GM12878 (cell line): ENCODE measurements at regions not wholly inside any gene's neighbourhood (a gene's known extent, or its start where the extent isn't known, plus 50 kb on each side); places are given as distances from the start of the nearest gene placed in this dataset.
"Not testable (repeated sequence)": the region's sequence is repeated elsewhere in the genome, so short reads cannot be mapped to it uniquely, and the experiment has no call there.

ENCODE experiments used
- ATAC-seq: fragments of 200-7000 bp; cut with Tn5 transposase; 3 replicates; pipeline ENCODE4 v1.9.1; 2020; ENCODE audit warnings: mild to moderate bottlenecking, moderate library complexity
- BruUV-seq: library from RNA; stranded (reverse); fragments of 400-500 nt; replicated peaks from 2 replicates; lab custom pipeline; 2021; lab: Mats Ljungman, UMichigan
- CTCF ChIA-PET: fragments of 300-600 bp; sonication (Branson Sonifier 250); formaldehyde crosslinking; extraction: SDS; loops from one replicate; lab custom pipeline; 2021; ENCODE audit warnings: inconsistent platforms; lab: Yijun Ruan, JAX
- POLR2A ChIA-PET: fragments of 350-600 bp; formaldehyde crosslinking; extraction: SDS; loops from one replicate; lab custom pipeline; 2021; ENCODE audit warnings: inconsistent platforms; lab: Charles Lee
- RAD21 ChIA-PET: fragments of 300-600 bp; sonication (Branson Sonifier 250); formaldehyde crosslinking; loops from one replicate; lab custom pipeline; 2023; ENCODE audit warnings: antibody characterized with exemption; ENCODE audit not compliant: unreplicated experiment; lab: Charles Lee
- SMC1A ChIA-PET: fragments of 300-600 bp; sonication (Branson Sonifier 250); formaldehyde crosslinking; loops from one replicate; lab custom pipeline; 2023; ENCODE audit not compliant: unreplicated experiment, uncharacterized antibody; lab: Charles Lee
- DNase-seq: peaks from one replicate; pipeline ENCODE4 v3.0.0-alpha.2; 2011; ENCODE audit warnings: low read depth, low spot score
- FAIRE-seq: peaks from 3 replicates; lab custom pipeline; 2011; peaks lifted over from hg19 to GRCh38; lab: Jason Lieb, UNC
- H2AFZ ChIP-seq: 2 replicates; pipeline ENCODE4 v1.6.0; 2011; ENCODE audit warnings: low read depth, low read length, control low read depth; ENCODE audit not compliant: control insufficient read depth
- H3K27ac ChIP-seq: 2 replicates; pipeline ENCODE4 v1.5.1; 2011; ENCODE audit warnings: control low read depth; ENCODE audit not compliant: control insufficient read depth, insufficient read depth
- H3K27me3 ChIP-seq, 2 experiments: replicated peaks in 1 of 2; 2 replicates each; pipeline versions ENCODE4 v1.6.0 to v1.6.1; 2011; ENCODE audit warnings: low read length in 1 of 2; ENCODE audit not compliant: control insufficient read depth in 2 of 2, insufficient read depth in 2 of 2
- H3K36me3 ChIP-seq, 2 experiments: 2 replicates each; pipeline ENCODE4 v1.5.1; 2011; ENCODE audit warnings: low read length in 1 of 2; ENCODE audit not compliant: control insufficient read depth in 2 of 2, insufficient read depth in 2 of 2
- H3K4me1 ChIP-seq: 2 replicates; pipeline ENCODE4 v1.6.1; 2011; ENCODE audit warnings: mild to moderate bottlenecking, low read length, moderate library complexity, mixed read lengths; ENCODE audit not compliant: control insufficient read depth, insufficient read depth
- H3K4me2 ChIP-seq: 2 replicates; pipeline ENCODE4 v1.6.0; 2011; ENCODE audit warnings: control low read depth; ENCODE audit not compliant: control insufficient read depth, insufficient read depth
- H3K4me3 ChIP-seq: fragments of 200-600 bp; sonication (generic); 2 replicates; pipeline ENCODE4 v1.5.1; 2016
- H3K79me2 ChIP-seq: 2 replicates; pipeline ENCODE4 v1.6.0; 2011; ENCODE audit warnings: low read length; ENCODE audit not compliant: control insufficient read depth, insufficient read depth
- H3K9ac ChIP-seq: 2 replicates; pipeline ENCODE4 v1.8.0; 2011; ENCODE audit warnings: low read length, control low read depth, mixed read lengths; ENCODE audit not compliant: control insufficient read depth, insufficient read depth
- H3K9me3 ChIP-seq: replicated peaks from 3 replicates; pipeline ENCODE4 v1.5.1; 2011; ENCODE audit warnings: mild to moderate bottlenecking, low read length; ENCODE audit not compliant: control insufficient read depth, insufficient read depth
- H4K20me1 ChIP-seq: 2 replicates; pipeline ENCODE4 v1.6.0; 2011; ENCODE audit not compliant: control insufficient read depth, insufficient read depth
- BACH1 ChIP-seq: fragments of 450-650 bp; IDR thresholded peaks from 2 replicates; pipeline ENCODE4 v1.6.1; 2017; ENCODE audit warnings: mild to moderate bottlenecking, borderline replicate concordance
- BCL11A ChIP-seq: IDR thresholded peaks from 2 replicates; pipeline ENCODE4 v1.6.1; 2011; ENCODE audit warnings: low read depth, low read length
- CBFB ChIP-seq: IDR thresholded peaks from 2 replicates; pipeline ENCODE4 v1.6.1; 2016; ENCODE audit warnings: antibody characterized with exemption, low read depth
- CHD1 ChIP-seq: IDR thresholded peaks from 2 replicates; pipeline ENCODE4 v1.6.1; 2012; ENCODE audit warnings: low read depth, low read length, improper control_type of control experiment
- E2F4 ChIP-seq: IDR thresholded peaks from 2 replicates; pipeline ENCODE4 v1.6.1; 2012; ENCODE audit warnings: low read depth, low read length, improper control_type of control experiment
- LARP7 ChIP-seq: fragments of 450-650 bp; IDR thresholded peaks from 2 replicates; pipeline ENCODE4 v1.6.1; 2017; ENCODE audit warnings: mild to moderate bottlenecking
- MEF2A ChIP-seq: IDR thresholded peaks from 2 replicates; pipeline ENCODE4 v1.6.1; 2011; ENCODE audit warnings: low read depth, mild to moderate bottlenecking, low read length, moderate library complexity; ENCODE audit not compliant: insufficient read depth
- NFIC ChIP-seq: IDR thresholded peaks from 2 replicates; pipeline ENCODE4 v1.6.1; 2012; ENCODE audit warnings: low read depth, mild to moderate bottlenecking, inconsistent platforms, low read length, moderate library complexity
- SUZ12 ChIP-seq: fragments of 200-600 bp; sonication (generic); IDR thresholded peaks from one replicate; pipeline ENCODE4 v1.6.1; 2018; ENCODE audit warnings: antibody characterized with exemption, mild to moderate bottlenecking; ENCODE audit not compliant: unreplicated experiment
- ZBED1 ChIP-seq: IDR thresholded peaks from 2 replicates; pipeline ENCODE4 v1.6.1; 2016; ENCODE audit warnings: borderline replicate concordance
- WGBS: methylation state at CpG from one replicate; pipeline ENCODE4 v1.1.6; 2016; ENCODE audit warnings: low lambda C conversion rate; ENCODE audit not compliant: insufficient replicate concordance, insufficient coverage; ENCODE audit errors: missing lambda C conversion rate; 5-methylcytosine and 5-hydroxymethylcytosine counted together
- in situ Hi-C: fragments of 300-500 bp; cut with MboI; formaldehyde crosslinking; loops from 9 replicates; pipeline ENCODE4 v1.14.3; 2018; ENCODE audit warnings: mixed read lengths
- intact Hi-C: fragments of 100-400 bp; cut with micrococcal nuclease; formaldehyde crosslinking; loops from one replicate; pipeline ENCODE4 v1.14.2; 2022; ENCODE audit not compliant: unreplicated experiment

DNA sequence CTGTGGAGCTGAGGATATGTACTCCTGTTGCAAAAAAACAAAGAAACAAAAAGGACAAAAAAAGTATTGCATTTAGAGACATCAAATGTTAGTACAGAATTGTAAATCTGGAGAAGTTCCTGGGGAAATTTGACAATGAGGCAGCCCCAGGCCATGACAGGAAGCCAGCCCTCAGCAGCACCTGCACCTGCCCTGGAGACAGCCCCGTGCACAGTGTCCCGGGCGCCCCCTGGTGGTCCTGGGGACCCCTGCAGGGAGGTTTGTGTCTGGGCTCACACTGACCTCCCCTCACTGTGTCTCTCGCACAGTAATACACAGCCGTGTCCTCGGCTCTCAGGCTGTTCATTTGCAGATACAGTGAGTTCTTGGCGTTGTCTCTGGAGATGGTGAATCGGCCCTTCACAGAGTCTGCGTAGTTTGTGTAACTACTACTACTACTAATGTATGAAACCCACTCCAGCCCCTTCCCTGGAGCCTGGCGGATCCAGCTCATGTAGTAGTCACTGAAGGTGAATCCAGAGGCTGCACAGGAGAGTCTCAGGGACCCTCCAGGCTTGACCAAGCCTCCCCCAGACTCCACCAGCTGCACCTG lies 590.1 kb downstream of the TMEM121 start:
- ATAC-seq, H3K4me2 ChIP-seq, H3K36me3 ChIP-seq, intact Hi-C loops, H4K20me1 ChIP-seq, POLR2A ChIA-PET, H3K27ac ChIP-seq, FAIRE-seq, H3K9me3 ChIP-seq, H3K9ac ChIP-seq, H2AFZ ChIP-seq, H3K79me2 ChIP-seq, H3K27me3 ChIP-seq, BruUV-seq, DNase-seq, H3K4me1 ChIP-seq, H3K4me3 ChIP-seq, in situ Hi-C loops: not testable (repeated sequence)
- ChIA-PET SMC1A (interaction anchor here (0.9 kb wide), 1 partner anchor 422 kb away, joined by 3 read pairs; no protein-coding TSS in a partner anchor), CTCF (interaction anchor here (0.9 to 3.6 kb wide), 5 partner anchors 13 to 440 kb away, joined by 3 to 15 read pairs (median 4); no protein-coding TSS in a partner anchor), RAD21 (interaction anchor here (1.2 to 1.4 kb wide), 2 partner anchors 260 to 422 kb away, joined by 4 read pairs; no protein-coding TSS in a partner anchor)
- 13% methylated on average over 4 of the region's 10 CpGs for whole genome bisulfite sequencing

- WGBS, result 4% methylated on average over 6 of the region's 6 CpGs
- Histone ChIP-seq H3K36me3 (no peaks in the 10 kb centered on the region), H3K27ac (no peak overlapping the region), H3K27me3 (no peaks in the 10 kb centered on the region), H3K4me1 (no peaks in the 10 kb centered on the region), H3K4me3 (no peak overlapping the region), H3K9me3 (no peaks in the 10 kb centered on the region), H3K4me2 (no peak overlapping the region), H3K9ac (no peak overlapping the region), H4K20me1 (no peaks in the 10 kb centered on the region), H3K79me2 (no peaks in the 10 kb centered on the region), H2AFZ (no peak overlapping the region)
- BruUV-seq, result no TSS peak
- intact Hi-C loops, result no loop called here
- RAD21 ChIA-PET, result no interaction called here
- CTCF ChIA-PET, result interaction anchor here (1.1 to 1.2 kb wide), 2 partner anchors 8 to 21 kb away, joined by 3 to 6 read pairs; no protein-coding TSS in a partner anchor
- ATAC-seq, result no peak
- TF ChIP-seq LARP7 (no peak), BACH1 (no peak), BCL11A (no peak), CBFB (no peak), ZBED1 (no peak), SUZ12 (no peak), NFIC (no peak), MEF2A (no peak), CHD1 (no peak), E2F4 (no peak)
- in situ Hi-C loops, result no loop called here
- POLR2A ChIA-PET, result no interaction called here
- no peak for DNase-seq
- FAIRE-seq, result no peak
- SMC1A ChIA-PET, result no interaction called here
Observed at GRCh38 chr14:106120101-106120500, 593.7 kb downstream of the TMEM121 start.
